Left ventricle myocardium inferior (tissue), 1 donor: ENCODE measurements at regions not wholly inside any gene's neighbourhood (a gene's known extent, or its start where the extent isn't known, plus 50 kb on each side); places are given as distances from the start of the nearest gene placed in this dataset.

Experiments used
- DNase-seq: peaks from one replicate; pipeline ENCODE4 v3.0.0-alpha.2; 2020
- H3K27ac ChIP-seq: fragments of 200-600 bp; replicated peaks from 2 replicates; pipeline ENCODE4 v1.8.0; 2021
- H3K27me3 ChIP-seq: fragments of 200-600 bp; 2 replicates; pipeline ENCODE4 v1.8.0; 2021; ENCODE audit warnings: low read depth
- H3K36me3 ChIP-seq: fragments of 200-600 bp; 2 replicates; pipeline ENCODE4 v1.8.0; 2021
- H3K4me1 ChIP-seq: fragments of 200-600 bp; 2 replicates; pipeline ENCODE4 v1.8.0; 2021
- H3K4me3 ChIP-seq: fragments of 200-600 bp; 2 replicates; pipeline ENCODE4 v1.8.0; 2021; ENCODE audit warnings: mild to moderate bottlenecking, moderate library complexity
- H3K9me3 ChIP-seq: fragments of 200-600 bp; replicated peaks from 2 replicates; pipeline ENCODE4 v1.8.0; 2021
- intact Hi-C: fragments of 100-400 bp; cut with micrococcal nuclease; formaldehyde crosslinking; loops from one replicate; pipeline ENCODE4 v1.11.0; 2022
- TF ChIP-seq, protein P1 (sequence below): fragments of 200-600 bp; IDR thresholded peaks from 2 replicates; pipeline ENCODE4 v1.8.0; 2021; ENCODE audit warnings: antibody characterized with exemption, mild to moderate bottlenecking, borderline replicate concordance
- donor health status: DM: no; HTN: yes; CAD: no; lungs with severe emphysema.

DNA sequence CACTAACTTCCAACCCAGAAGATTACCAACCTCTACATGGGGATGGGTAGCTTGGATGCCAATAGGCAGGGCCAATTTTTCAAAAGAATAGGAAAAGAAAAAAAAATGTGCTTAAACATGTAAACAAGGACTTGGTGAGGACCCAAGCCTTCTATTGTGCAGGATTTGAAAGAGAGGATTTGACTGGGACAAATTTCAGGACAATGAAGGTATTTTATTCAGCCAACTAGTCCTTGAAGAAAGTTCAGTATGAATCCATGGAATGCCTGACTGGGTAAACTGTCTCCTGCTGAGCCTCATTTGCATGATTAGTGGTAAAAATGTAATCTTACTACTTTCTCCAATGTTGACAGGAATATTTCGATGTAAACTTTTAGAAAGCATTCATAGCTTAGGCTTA is 192.5 kb upstream of the RORB start:
- DNase-seq = no peak
- Histone ChIP-seq H3K27me3 (no peaks in the 10 kb centered on the region), H3K9me3 (no peaks in the 10 kb centered on the region), H3K4me3 (no peak overlapping the region), H3K4me1 (no peaks in the 10 kb centered on the region), H3K27ac (no peak overlapping the region), H3K36me3 (no peaks in the 10 kb centered on the region)
- intact Hi-C loops = no loop called here
- TF ChIP-seq, protein P1, sequence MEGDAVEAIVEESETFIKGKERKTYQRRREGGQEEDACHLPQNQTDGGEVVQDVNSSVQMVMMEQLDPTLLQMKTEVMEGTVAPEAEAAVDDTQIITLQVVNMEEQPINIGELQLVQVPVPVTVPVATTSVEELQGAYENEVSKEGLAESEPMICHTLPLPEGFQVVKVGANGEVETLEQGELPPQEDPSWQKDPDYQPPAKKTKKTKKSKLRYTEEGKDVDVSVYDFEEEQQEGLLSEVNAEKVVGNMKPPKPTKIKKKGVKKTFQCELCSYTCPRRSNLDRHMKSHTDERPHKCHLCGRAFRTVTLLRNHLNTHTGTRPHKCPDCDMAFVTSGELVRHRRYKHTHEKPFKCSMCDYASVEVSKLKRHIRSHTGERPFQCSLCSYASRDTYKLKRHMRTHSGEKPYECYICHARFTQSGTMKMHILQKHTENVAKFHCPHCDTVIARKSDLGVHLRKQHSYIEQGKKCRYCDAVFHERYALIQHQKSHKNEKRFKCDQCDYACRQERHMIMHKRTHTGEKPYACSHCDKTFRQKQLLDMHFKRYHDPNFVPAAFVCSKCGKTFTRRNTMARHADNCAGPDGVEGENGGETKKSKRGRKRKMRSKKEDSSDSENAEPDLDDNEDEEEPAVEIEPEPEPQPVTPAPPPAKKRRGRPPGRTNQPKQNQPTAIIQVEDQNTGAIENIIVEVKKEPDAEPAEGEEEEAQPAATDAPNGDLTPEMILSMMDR = no peak

DNA sequence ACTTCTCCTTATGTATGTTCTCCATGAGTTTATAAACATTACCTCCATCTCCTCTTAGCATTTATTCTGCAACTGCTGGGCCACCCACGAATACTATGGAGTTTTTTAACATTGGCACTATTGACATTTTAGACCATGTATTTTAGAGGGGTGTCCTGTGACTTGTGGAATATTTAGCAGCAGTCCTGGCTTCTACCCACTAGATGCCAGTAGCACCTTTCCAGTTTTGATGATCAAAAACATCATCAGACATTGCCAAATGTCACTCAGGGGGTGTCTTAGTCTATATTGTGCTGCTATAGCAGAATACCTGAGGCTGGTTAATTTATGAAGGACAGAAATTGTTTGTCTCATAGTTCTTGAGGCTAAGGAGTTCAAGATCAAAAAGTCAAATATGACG is 187.5 kb upstream of the RORB start:
- H3K27me3 ChIP-seq = no peaks in the 10 kb centered on the region
- H3K9me3 ChIP-seq = peaks cover 13% of the 10 kb centered on the region
- H3K4me3 ChIP-seq = no peak overlapping the region
- intact Hi-C loops = no loop called here
- no peak for DNase-seq
- no peaks in the 10 kb centered on the region for H3K36me3 ChIP-seq
- no peak overlapping the region for H3K27ac ChIP-seq
- TF ChIP-seq, protein P1 = peak; percentile 51
- H3K4me1 ChIP-seq = no peaks in the 10 kb centered on the region

DNA sequence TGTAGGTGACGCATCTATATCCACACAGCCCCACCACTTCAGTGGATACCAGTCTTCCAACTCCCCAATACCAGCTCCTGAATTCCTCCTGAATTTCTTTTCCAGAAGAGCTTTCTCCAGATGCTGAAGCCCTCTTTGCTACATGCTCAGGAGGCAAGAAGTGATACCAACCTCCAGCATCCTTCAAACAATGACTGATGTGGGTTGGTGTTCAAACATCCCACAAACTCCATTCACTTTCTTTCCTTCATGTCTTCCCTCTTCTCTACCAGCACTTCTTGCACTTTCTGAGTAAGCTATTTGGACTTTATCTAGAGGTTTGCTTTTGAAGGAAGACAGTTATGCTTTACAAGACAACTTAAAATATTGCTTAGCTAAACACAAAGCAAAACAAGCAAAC is 179.9 kb upstream of the RORB start:
- Histone ChIP-seq H3K9me3 (peaks cover 21% of the 10 kb centered on the region), H3K4me1 (no peaks in the 10 kb centered on the region)

DNA sequence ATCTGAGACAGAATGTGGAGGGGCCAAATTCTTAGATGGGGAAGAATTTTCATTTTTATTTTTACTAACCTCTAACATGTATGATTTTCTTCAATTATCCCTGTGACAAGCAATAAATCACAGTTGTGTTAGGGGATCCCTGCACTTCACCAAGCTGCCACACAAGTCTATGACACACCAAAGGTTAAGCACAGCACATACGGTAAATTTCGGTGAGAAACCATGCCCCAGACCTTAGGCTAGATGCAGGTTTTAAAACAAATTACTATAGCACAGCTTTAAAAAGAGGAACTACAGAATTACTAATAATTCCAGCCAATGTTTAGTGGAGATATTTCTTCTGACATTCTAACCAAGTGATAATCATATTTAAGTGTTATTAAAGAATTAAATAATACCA is 175.7 kb upstream of the RORB start:
- no peaks in the 10 kb centered on the region for H3K4me1 ChIP-seq
- H3K36me3 ChIP-seq = no peaks in the 10 kb centered on the region
- TF ChIP-seq, protein P1 = no peak
- no peak for DNase-seq
- peaks cover 9% of the 10 kb centered on the region for H3K9me3 ChIP-seq
- H3K27me3 ChIP-seq = no peaks in the 10 kb centered on the region
- intact Hi-C loops = no loop called here
- no peak overlapping the region for H3K27ac ChIP-seq
- no peak overlapping the region for H3K4me3 ChIP-seq

More for the DNA sequence above, 179.9 kb upstream of the RORB start:
- Histone ChIP-seq H3K36me3 (no peaks in the 10 kb centered on the region), H3K27me3 (no peaks in the 10 kb centered on the region), H3K27ac (no peak overlapping the region), H3K4me3 (no peak overlapping the region)
- no peak for DNase-seq
- intact Hi-C loops = no loop called here
- TF ChIP-seq, protein P1 = no peak

DNA sequence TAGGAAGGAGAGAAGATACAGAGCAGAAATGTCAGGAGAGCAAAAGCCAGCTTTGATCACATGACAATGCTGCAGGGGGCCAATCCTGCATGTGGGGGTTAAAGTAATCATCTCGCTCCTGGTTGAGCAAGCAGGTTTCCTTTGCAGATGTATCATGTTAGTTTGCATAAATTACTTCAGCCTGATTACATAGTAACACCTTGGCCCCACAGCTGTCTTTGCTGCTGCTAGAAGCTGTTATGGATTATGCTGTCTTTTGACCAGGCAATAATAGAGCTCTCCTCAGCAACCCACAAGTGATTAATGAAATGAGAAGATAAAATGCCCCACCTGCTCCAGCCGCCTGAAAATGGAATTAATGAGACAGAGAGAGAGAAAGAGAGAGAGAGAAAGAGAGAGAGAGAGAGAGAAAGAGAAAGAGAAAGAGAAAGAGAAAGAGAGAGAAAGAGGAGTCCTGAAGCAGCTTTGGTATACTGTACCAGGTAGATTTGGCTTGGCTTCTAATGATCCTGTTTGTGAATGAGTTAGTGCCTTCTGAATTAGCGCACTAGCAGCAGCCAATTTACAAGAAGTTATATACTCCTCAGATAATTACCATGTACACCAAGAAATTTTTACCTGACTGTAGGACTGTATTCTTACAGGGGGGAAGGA is 174.3 kb upstream of the RORB start:
- no peaks in the 10 kb centered on the region for H3K36me3 ChIP-seq
- no peak for DNase-seq
- no peak overlapping the region for H3K4me3 ChIP-seq
- intact Hi-C loops = no loop called here
- TF ChIP-seq, protein P1 = no peak
- H3K9me3 ChIP-seq = peaks cover 6% of the 10 kb centered on the region
- H3K27me3 ChIP-seq = no peaks in the 10 kb centered on the region
- no peaks in the 10 kb centered on the region for H3K4me1 ChIP-seq
- no peak overlapping the region for H3K27ac ChIP-seq
